Stimulated activated CD4-positive, alpha-beta T cell treated with anti-CD3 and anti-CD28 coated beads, Interleukin-12 subunit alpha, Interleukin-12 subunit beta, amount 100 ng/mL, for 4 hours (primary cell): ENCODE measurements at regions not wholly inside any gene's neighbourhood (a gene's known extent, or its start where the extent isn't known, plus 50 kb on each side); places are given as distances from the start of the nearest gene placed in this dataset.

ENCODE experiments used
- DNase-seq: peaks from one replicate; pipeline ENCODE4 v3.0.0-alpha.2; 2020

GRCh38 chr7:1286946-1287645 lies 54.4 kb downstream of the UNCX start:
- DNase-seq, result no peak

- DNase-seq, result no peak
Observed at GRCh38 chr7:1287752-1288201, 55.1 kb downstream of the UNCX start.

GRCh38 chr7:1288390-1288995 lies 55.8 kb downstream of the UNCX start:
- DNase-seq, result no peak

GRCh38 chr7:1288996-1289551 lies 56.4 kb downstream of the UNCX start:
- DNase-seq, result no peak

GRCh38 chr7:1289666-1290025 lies 57.0 kb downstream of the UNCX start:
- DNase-seq, result no peak

GRCh38 chr7:1290026-1290678 lies 57.5 kb downstream of the UNCX start:
- peak; percentile 9 for DNase-seq

GRCh38 chr7:1290679-1291356 lies 58.1 kb downstream of the UNCX start:
- DNase-seq, result no peak

- no peak for DNase-seq
Observed at GRCh38 chr7:1291357-1291689, 58.7 kb downstream of the UNCX start.

- DNase-seq, result no peak
Observed at GRCh38 chr7:1291845-1292765, 59.4 kb downstream of the UNCX start.

- no peak for DNase-seq
Observed at GRCh38 chr7:1292972-1293830, 60.5 kb downstream of the UNCX start.

- DNase-seq, result no peak
Observed at GRCh38 chr7:1293950-1294411, 61.3 kb downstream of the UNCX start.

- no peak for DNase-seq
Observed at GRCh38 chr7:1295776-1296355, 63.2 kb downstream of the UNCX start.

GRCh38 chr7:1296356-1296981 lies 63.8 kb downstream of the UNCX start:
- DNase-seq, result no peak

- no peak for DNase-seq
Observed at GRCh38 chr7:1297017-1297960, 64.6 kb downstream of the UNCX start.

GRCh38 chr7:1298051-1298930 lies 65.6 kb downstream of the UNCX start:
- no peak for DNase-seq

- DNase-seq, result no peak
Observed at GRCh38 chr7:1298931-1299885, 66.5 kb downstream of the UNCX start.

GRCh38 chr7:1300206-1300605 lies 67.5 kb downstream of the UNCX start:
- no peak for DNase-seq
